ENCODE measurements at regions not wholly inside any gene's neighbourhood (a gene's known extent, or its start where the extent isn't known, plus 50 kb on each side); places are given as distances from the start of the nearest gene placed in this dataset.

GRCh38 chr2:29977284-29977683 lies 55.9 kb upstream of the ALK start (continued):
- TF ChIP-seq FOXP4 (CRISPR knock-in tag; IDR thresholded peaks at IDR 0.05) = no peak
- no peak for TF ChIP-seq TIGD3 (CRISPR knock-in tag; IDR thresholded peaks at IDR 0.05; ENCODE audit: borderline replicate concordance)

GRCh38 chr2:29981402-29981801 lies 60.0 kb upstream of the ALK start:
- no peak overlapping the region for H2AFZ ChIP-seq (ENCODE audit: low read length)
- H3K27ac ChIP-seq (ENCODE audit: extremely low read length, insufficient read depth, low read length) = no peak overlapping the region
- ATAC-seq (no peak), DNase-seq (ENCODE audit: low spot score) (no peak), FAIRE-seq (no peak)
- BruUV-seq (replicated peaks) = no TSS peak
- ChIA-PET POLR2A (no interaction called here), CTCF (ENCODE audit: low intra/inter-chr PET ratio, low total read pairs) (no interaction called here)
- no peak overlapping the region for H3K4me2 ChIP-seq (ENCODE audit: low read depth, low read length)
- no peak overlapping the region for H3K4me3 ChIP-seq (replicated peaks in 1 of 3; ENCODE audit: insufficient read depth in 1 of 3, low read depth in 2 of 3, low read length in 3 of 3)
- in situ Hi-C loops (cut with HindIII; ENCODE audit: extremely low pct_ligation_motif_present, low pct_unique_long_range_greater_than_20kb) (no loop called here), intact Hi-C loops (cut with micrococcal nuclease; ENCODE audit: unreplicated experiment) (no loop called here)
- no peak for TF ChIP-seq GPBP1L1 (CRISPR knock-in tag; IDR thresholded peaks at IDR 0.05)
- no peak for TF ChIP-seq TRIM24 (CRISPR knock-in tag; IDR thresholded peaks at IDR 0.05)
- no peak for TF ChIP-seq ZNF264 (CRISPR knock-in tag; IDR thresholded peaks at IDR 0.05)
- no peak for TF ChIP-seq EHMT2 (IDR thresholded peaks at IDR 0.05; ENCODE audit: borderline replicate concordance, low read depth, low read length)
- TF ChIP-seq ZNF773 (CRISPR knock-in tag; IDR thresholded peaks at IDR 0.05; ENCODE audit: borderline replicate concordance) = no peak
- TF ChIP-seq FOXM1 (CRISPR knock-in tag; IDR thresholded peaks at IDR 0.05) = no peak
- no peak for TF ChIP-seq SP2 (CRISPR knock-in tag; IDR thresholded peaks at IDR 0.05)
- TF ChIP-seq NR3C1 (CRISPR knock-in tag; IDR thresholded peaks at IDR 0.05) = no peak
- TF ChIP-seq CREB3 (CRISPR knock-in tag; IDR thresholded peaks at IDR 0.05) = no peak
- no peak for TF ChIP-seq CHCHD3 (CRISPR knock-in tag; IDR thresholded peaks at IDR 0.05)
- TF ChIP-seq ZNF558 (CRISPR knock-in tag; IDR thresholded peaks at IDR 0.05; ENCODE audit: borderline replicate concordance) = no peak
- no peak for TF ChIP-seq ZNF644 (CRISPR knock-in tag; IDR thresholded peaks at IDR 0.05; ENCODE audit: low read depth)
- TF ChIP-seq ZNF275 (CRISPR knock-in tag; IDR thresholded peaks at IDR 0.05; ENCODE audit: borderline replicate concordance) = no peak
- no peaks in the 10 kb centered on the region for H3K9me3 ChIP-seq (ENCODE audit: low read length)
- H3K79me2 ChIP-seq (ENCODE audit: insufficient read depth, low read length) = no peaks in the 10 kb centered on the region
- WGBS (ENCODE audit: low lambda C conversion rate) = 21% methylated on average over 4 of the region's 4 CpGs
- H4K20me1 ChIP-seq (ENCODE audit: insufficient read depth, low read length) = no peaks in the 10 kb centered on the region
- no peak overlapping the region for H3K9ac ChIP-seq (ENCODE audit: insufficient read depth, low read depth, low read length)
- H3K4me1 ChIP-seq (ENCODE audit: insufficient read depth, low read length) = no peaks in the 10 kb centered on the region
- no peaks in the 10 kb centered on the region for H3K36me3 ChIP-seq (replicated peaks in 1 of 2; ENCODE audit: control insufficient read depth in 1 of 2, insufficient read depth in 2 of 2, low read length in 2 of 2)
- H3K27me3 ChIP-seq (ENCODE audit: control insufficient read depth in 1 of 2, insufficient read depth in 2 of 2, low read length in 2 of 2) = no peaks in the 10 kb centered on the region

Data from HepG2 (cell line).